A673 (cell line): ENCODE measurements at regions not wholly inside any gene's neighbourhood (a gene's known extent, or its start where the extent isn't known, plus 50 kb on each side); places are given as distances from the start of the nearest gene placed in this dataset.

ENCODE experiments used
- EZH2 ChIP-seq: fragments of 200-600 bp; sonication (generic); IDR thresholded peaks from 2 replicates; pipeline ENCODE4 v1.6.1; 2017; ENCODE audit warnings: borderline replicate concordance, low read depth, mild to moderate bottlenecking, mixed read lengths, antibody characterized with exemption, low read length; ENCODE audit not compliant: poor library complexity, severe bottlenecking
- TF ChIP-seq, protein P1 (sequence below): fragments of 300-800, 200-600 bp; sonication (generic); conservative IDR thresholded peaks from 2 replicates; pipeline ENCODE4 v1.5.1; 2017; ENCODE audit warnings: low read depth, mild to moderate bottlenecking, antibody characterized with exemption, low read length, moderate library complexity, mixed read lengths

GRCh38 chr12:19615384-19615725, 176.1 kb downstream of the AEBP2 start:
- TF ChIP-seq EZH2 = no peak
- TF ChIP-seq, protein P1, sequence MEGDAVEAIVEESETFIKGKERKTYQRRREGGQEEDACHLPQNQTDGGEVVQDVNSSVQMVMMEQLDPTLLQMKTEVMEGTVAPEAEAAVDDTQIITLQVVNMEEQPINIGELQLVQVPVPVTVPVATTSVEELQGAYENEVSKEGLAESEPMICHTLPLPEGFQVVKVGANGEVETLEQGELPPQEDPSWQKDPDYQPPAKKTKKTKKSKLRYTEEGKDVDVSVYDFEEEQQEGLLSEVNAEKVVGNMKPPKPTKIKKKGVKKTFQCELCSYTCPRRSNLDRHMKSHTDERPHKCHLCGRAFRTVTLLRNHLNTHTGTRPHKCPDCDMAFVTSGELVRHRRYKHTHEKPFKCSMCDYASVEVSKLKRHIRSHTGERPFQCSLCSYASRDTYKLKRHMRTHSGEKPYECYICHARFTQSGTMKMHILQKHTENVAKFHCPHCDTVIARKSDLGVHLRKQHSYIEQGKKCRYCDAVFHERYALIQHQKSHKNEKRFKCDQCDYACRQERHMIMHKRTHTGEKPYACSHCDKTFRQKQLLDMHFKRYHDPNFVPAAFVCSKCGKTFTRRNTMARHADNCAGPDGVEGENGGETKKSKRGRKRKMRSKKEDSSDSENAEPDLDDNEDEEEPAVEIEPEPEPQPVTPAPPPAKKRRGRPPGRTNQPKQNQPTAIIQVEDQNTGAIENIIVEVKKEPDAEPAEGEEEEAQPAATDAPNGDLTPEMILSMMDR = no peak
